Stimulated activated CD8-positive, alpha-beta memory T cell treated with anti-CD3 and anti-CD28 coated beads, Interleukin-4, amount 100 ng/mL, for 4 hours (primary cell): ENCODE measurements at regions not wholly inside any gene's neighbourhood (a gene's known extent, or its start where the extent isn't known, plus 50 kb on each side); places are given as distances from the start of the nearest gene placed in this dataset.

Experiments used
- DNase-seq, 2 donors: peaks; one replicate each; pipeline ENCODE4 v3.0.0-alpha.2; 2020; ENCODE audit warnings: low read depth in 2 of 2, low spot score in 1 of 2

- no peak for DNase-seq
These were observed 2159.7 kb upstream of the PIK3C3 start for GRCh38 chr18:39795350-39795749.

- no peak for DNase-seq
These were observed 2161.4 kb upstream of the PIK3C3 start for GRCh38 chr18:39793609-39794008.

GRCh38 chr18:39788383-39788782, 2166.7 kb upstream of the PIK3C3 start:
- no peak for DNase-seq

- DNase-seq = no peak
These were observed 2168.6 kb upstream of the PIK3C3 start for GRCh38 chr18:39786477-39786876.

DNA sequence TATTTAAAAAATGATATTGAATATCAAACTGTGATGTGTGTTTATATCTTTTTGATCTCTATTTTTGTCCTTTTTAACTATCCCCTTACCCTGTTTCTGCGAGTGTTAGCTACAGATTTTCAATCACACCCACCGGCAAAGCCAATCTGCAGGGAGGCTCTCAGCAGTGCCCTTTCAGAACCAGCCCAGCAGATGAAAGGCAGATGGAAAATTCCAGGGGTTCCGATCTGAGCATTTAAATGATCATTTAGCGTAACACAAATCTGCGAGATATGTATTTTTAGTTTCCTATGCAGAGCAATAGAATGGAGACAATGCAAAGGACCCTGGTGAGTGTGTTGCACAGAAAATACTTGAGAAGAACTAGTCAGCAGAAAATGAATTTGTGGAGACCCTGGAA, 2170.5 kb upstream of the PIK3C3 start:
- DNase-seq = no peak

DNA sequence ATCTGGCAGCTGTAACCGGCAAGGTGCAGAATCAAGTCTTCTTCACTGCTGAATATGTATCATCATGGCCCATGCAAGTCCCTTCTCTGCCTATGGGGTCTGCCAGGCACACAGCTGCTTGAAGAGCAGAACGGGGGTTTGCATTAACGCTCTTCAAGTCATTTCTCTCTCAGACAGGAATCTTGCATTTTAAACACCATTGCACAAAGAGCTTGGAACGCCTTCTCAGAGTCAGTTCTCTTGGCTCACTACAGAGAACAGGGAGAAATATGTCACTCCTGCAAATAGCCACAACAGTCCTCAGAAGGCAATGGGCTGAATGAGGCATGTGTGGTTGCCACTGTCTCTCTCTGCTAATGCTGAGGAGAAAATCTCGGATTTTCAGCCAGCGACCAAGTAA, 2173.5 kb upstream of the PIK3C3 start:
- no peak for DNase-seq

GRCh38 chr18:39780774-39781173, 2174.3 kb upstream of the PIK3C3 start:
- DNase-seq = no peak

DNA sequence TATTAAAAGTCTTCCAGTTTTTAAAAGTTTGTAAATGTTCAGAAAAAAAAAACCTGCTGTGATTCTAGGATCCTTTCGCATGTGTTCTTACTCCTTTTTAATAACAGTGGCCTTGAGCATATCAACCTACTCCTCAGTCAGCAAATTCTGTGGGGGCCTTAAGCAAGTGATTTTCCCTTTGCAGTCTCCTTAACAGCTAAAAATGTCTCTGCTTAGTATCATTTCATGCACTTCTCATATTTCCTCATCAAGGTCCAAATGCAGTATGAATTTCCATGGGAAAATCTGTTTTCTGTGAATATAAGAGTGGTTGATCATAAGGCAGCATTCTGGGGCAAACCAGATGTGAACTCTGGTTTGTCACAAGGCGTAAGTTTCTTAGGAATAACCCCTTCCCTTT, 2175.1 kb upstream of the PIK3C3 start:
- no peak for DNase-seq

GRCh38 chr18:39776766-39777165, 2178.3 kb upstream of the PIK3C3 start:
- DNase-seq = no peak

GRCh38 chr18:39774957-39775598, 2180.0 kb upstream of the PIK3C3 start:
- DNase-seq = no peak

GRCh38 chr18:39773646-39774045, 2181.4 kb upstream of the PIK3C3 start:
- DNase-seq = no peak

DNA sequence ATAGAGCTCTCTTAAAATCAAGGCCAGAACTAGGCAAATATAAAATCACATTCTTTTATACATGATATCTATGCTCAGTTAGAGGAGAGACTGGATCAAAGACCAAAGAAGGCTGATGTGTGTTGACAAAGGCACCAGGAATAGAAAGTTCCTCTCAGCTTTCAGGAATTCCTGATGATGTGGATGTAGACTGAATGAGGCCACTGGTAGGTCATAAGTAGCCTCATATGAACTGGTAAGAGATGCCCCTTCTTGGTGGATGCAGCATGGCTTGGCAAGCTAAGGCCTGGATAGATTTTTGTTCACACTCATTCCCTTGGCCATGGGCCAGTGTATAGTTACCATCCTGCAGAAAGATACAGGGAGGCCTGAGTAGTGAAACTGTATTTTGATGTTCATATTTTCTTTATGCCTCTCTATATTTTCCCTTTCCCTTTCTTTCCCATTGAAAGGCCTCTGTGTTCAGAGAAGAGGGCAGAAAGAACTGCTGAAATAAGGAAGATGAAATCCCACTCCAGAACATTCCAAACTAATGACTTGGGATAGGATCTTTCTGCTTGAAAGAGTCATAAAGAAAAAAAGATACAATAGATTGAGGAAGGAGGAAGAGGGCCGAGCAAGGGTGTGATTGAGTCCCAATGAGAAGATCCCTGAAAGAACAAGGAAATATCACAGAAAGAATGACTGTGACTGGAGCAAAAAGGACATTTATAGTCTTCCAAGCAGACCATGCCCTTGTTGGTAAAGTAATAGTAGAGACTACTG, 2182.7 kb upstream of the PIK3C3 start:
- no peak for DNase-seq

- no peak for DNase-seq
These were observed 2184.6 kb upstream of the PIK3C3 start for GRCh38 chr18:39770399-39770798.

DNA sequence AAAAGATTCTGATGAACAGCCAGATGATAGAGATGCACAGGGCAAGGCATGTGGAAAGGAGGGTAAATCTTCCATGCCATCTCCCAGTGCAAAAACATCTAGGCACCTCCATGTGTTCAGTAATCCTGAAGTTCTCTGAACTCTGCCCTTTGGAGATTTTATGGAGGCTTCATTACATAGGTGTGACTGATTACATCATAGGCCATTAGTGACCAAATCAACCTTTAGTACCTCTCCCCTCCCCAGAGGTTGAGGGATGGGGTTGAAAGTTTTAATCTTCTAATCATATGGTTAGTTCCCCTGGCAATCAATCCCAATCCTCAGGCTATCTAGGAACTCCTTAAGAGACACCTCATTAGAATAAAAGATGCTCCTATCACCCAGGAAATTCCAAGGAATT, 2190.2 kb upstream of the PIK3C3 start:
- no peak for DNase-seq

DNA sequence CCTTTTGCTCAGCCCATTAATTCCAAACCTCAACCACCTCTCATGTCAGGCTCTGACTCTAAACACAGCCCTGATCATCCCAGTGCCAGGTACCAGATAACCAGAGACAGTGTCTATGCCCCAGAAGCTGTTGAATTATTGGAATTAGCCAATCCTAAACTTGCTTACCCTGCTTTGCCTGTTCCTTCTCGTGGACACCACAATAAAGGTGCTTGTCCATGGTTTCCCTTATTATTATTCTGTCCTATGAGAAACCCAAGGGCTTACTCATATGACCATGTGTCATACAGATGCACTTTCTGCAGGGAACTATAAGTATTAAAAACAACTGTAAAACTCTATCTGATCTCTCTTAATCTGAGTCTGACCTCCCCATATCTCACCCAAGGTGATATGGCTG, 2193.8 kb upstream of the PIK3C3 start:
- DNase-seq = no peak

- DNase-seq = no peak
These were observed 2194.3 kb upstream of the CELF4 start for GRCh38 chr18:39759926-39760325.

- no peak for DNase-seq
These were observed 2187.6 kb upstream of the CELF4 start for GRCh38 chr18:39753178-39753577.

GRCh38 chr18:39752351-39752750, 2186.8 kb upstream of the CELF4 start:
- no peak for DNase-seq

- DNase-seq = no peak
These were observed 2186.3 kb upstream of the CELF4 start for GRCh38 chr18:39751921-39752320.

- no peak for DNase-seq
These were observed 2185.6 kb upstream of the CELF4 start for GRCh38 chr18:39751161-39751560.

DNA sequence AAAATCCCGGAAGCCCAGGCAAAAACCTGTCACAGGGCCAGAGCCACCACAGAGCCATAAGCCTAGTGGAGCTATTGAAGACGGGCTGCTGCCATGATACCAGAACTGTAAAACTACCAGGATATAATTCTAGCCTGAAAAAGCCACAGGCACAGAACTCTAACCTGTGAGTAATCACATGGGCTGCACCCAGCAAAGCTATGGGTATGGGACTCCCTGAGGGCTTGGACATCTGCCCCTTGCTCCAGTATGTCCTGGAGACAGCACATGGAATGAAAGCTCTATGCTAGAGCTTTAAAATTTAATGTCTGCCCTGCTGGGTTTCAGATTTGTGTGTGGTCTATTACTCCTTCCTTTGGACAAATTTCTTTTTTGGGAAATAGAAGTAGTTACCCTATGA, 2183.6 kb upstream of the CELF4 start:
- DNase-seq = no peak

DNA sequence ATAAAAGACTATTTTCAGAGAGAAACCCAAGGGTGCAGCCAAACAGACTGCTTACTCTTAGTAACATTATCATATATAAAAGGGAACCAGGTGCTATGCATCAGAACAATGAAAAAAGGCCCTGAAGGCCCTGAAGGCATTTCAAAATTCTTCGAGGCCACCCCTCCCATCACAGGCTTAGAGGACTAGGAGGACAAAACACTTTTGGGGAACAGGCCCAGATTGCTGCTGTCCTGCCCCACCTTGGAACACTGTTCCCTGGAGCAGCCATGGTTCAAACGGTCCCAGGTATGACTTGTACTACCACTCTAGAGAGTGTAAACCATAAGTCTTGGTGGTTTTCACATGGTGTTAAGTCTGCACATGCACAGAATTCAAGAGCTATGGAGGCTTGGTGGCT, 2183.1 kb upstream of the CELF4 start:
- no peak for DNase-seq

- no peak for DNase-seq
These were observed 2180.6 kb upstream of the CELF4 start for GRCh38 chr18:39746201-39746600.
